ENCODE measurements at regions not wholly inside any gene's neighbourhood (a gene's known extent, or its start where the extent isn't known, plus 50 kb on each side); places are given as distances from the start of the nearest gene placed in this dataset.

GRCh38 chr7:34407586-34407985 lies 250.4 kb upstream of the NPSR1 start:
- H3K4me3 ChIP-seq (ENCODE audit: low read length) = no peak overlapping the region
- DNase-seq (ENCODE audit: low read depth) = no peak
- no peak for TF ChIP-seq CTCF (IDR thresholded peaks at IDR 0.05; ENCODE audit: insufficient read depth, low read depth, low read length, missing control alignments)

GRCh38 chr7:34417781-34418180 lies 240.2 kb upstream of the NPSR1 start:
- TF ChIP-seq CTCF (IDR thresholded peaks at IDR 0.05; ENCODE audit: insufficient read depth, low read depth, low read length, missing control alignments) = no peak
- H3K4me3 ChIP-seq (ENCODE audit: low read length) = no peak overlapping the region
- no peak for DNase-seq (ENCODE audit: low read depth)

GRCh38 chr7:34421526-34421925 lies 236.5 kb upstream of the NPSR1 start:
- no peak overlapping the region for H3K4me3 ChIP-seq (ENCODE audit: low read length)
- DNase-seq (ENCODE audit: low read depth) = no peak
- no peak for TF ChIP-seq CTCF (IDR thresholded peaks at IDR 0.05; ENCODE audit: insufficient read depth, low read depth, low read length, missing control alignments)

- TF ChIP-seq CTCF (IDR thresholded peaks at IDR 0.05; ENCODE audit: insufficient read depth, low read depth, low read length, missing control alignments) = no peak
- no peak overlapping the region for H3K4me3 ChIP-seq (ENCODE audit: low read length)
- DNase-seq (ENCODE audit: low read depth) = peak; percentile 27
Observed at GRCh38 chr7:34425194-34425593, 232.8 kb upstream of the NPSR1 start.

GRCh38 chr7:34425631-34426384 lies 232.2 kb upstream of the NPSR1 start:
- no peak for TF ChIP-seq CTCF (IDR thresholded peaks at IDR 0.05; ENCODE audit: insufficient read depth, low read depth, low read length, missing control alignments)
- no peak overlapping the region for H3K4me3 ChIP-seq (ENCODE audit: low read length)
- peak; percentile 2 for DNase-seq (ENCODE audit: low read depth)

GRCh38 chr7:34430456-34430855 lies 227.6 kb upstream of the NPSR1 start:
- peak; percentile 84 for DNase-seq (ENCODE audit: low read depth)
- peak; percentile 78 for TF ChIP-seq CTCF (IDR thresholded peaks at IDR 0.05; ENCODE audit: insufficient read depth, low read depth, low read length, missing control alignments)
- no peak overlapping the region for H3K4me3 ChIP-seq (ENCODE audit: low read length)

- DNase-seq (ENCODE audit: low read depth) = no peak
- H3K4me3 ChIP-seq (ENCODE audit: low read length) = no peak overlapping the region
- TF ChIP-seq CTCF (IDR thresholded peaks at IDR 0.05; ENCODE audit: insufficient read depth, low read depth, low read length, missing control alignments) = no peak
Observed at GRCh38 chr7:34438436-34438835, 219.6 kb upstream of the NPSR1 start.

Data from epithelial cell of esophagus (primary cell).